ENCODE measurements at regions not wholly inside any gene's neighbourhood (a gene's known extent, or its start where the extent isn't known, plus 50 kb on each side); places are given as distances from the start of the nearest gene placed in this dataset.
"Not testable (repeated sequence)": the region's sequence is repeated elsewhere in the genome, so short reads cannot be mapped to it uniquely, and the experiment has no call there.

- H3K27ac ChIP-seq (ENCODE audit: low read depth, low read length); H3K36me3 ChIP-seq (ENCODE audit: control insufficient read depth in 2 of 4, insufficient read depth in 4 of 4, low read length in 3 of 4); H3K14ac ChIP-seq (ENCODE audit: insufficient read length); H4K5ac ChIP-seq (ENCODE audit: insufficient read length, low read depth, low read length); H2BK15ac ChIP-seq (ENCODE audit: low read length); H3K79me2 ChIP-seq (ENCODE audit: control insufficient read depth in 1 of 2, insufficient read depth in 2 of 2, low read length in 2 of 2); FAIRE-seq; H3K23me2 ChIP-seq (ENCODE audit: low read depth, low read length); H3K4me2 ChIP-seq (ENCODE audit: insufficient read depth in 1 of 2, low read depth in 2 of 2, low read length in 2 of 2); H3K9ac ChIP-seq (replicated peaks in 1 of 4; ENCODE audit: extremely low read depth in 1 of 4, low read depth in 3 of 4, low read length in 3 of 4); DNase-seq (ENCODE audit: low read depth in 1 of 2, low spot score in 2 of 2); H3K4me1 ChIP-seq (replicated peaks in 1 of 4; ENCODE audit: control insufficient read depth in 3 of 4, insufficient read depth in 4 of 4, low read length in 3 of 4); H2BK120ac ChIP-seq (replicated peaks; ENCODE audit: low read depth, low read length); H2BK20ac ChIP-seq (ENCODE audit: low read length); POLR2A ChIA-PET (ENCODE audit: partially characterized antibody); H3K4ac ChIP-seq (replicated peaks; ENCODE audit: insufficient read length, low read depth, low read length); H4K91ac ChIP-seq (replicated peaks; ENCODE audit: insufficient read length, low read length); H3K4me3 ChIP-seq (ENCODE audit: extremely low read depth in 1 of 4, insufficient read depth in 2 of 4, low read depth in 3 of 4, low read length in 4 of 4); H4K8ac ChIP-seq (ENCODE audit: extremely low read depth, insufficient read depth, low read length); H3K23ac ChIP-seq (ENCODE audit: insufficient read length); CTCF ChIA-PET (ENCODE audit: partially characterized antibody); H3K18ac ChIP-seq (ENCODE audit: extremely low read depth, low read length); H4K20me1 ChIP-seq (replicated peaks in 1 of 2; ENCODE audit: control insufficient read depth in 1 of 2, insufficient read depth in 2 of 2, low read length in 2 of 2); H3K56ac ChIP-seq (replicated peaks; ENCODE audit: insufficient read length, low read depth, low read length); H2BK5ac ChIP-seq (ENCODE audit: low read depth, low read length); H3K27me3 ChIP-seq (replicated peaks in 1 of 4; ENCODE audit: control insufficient read depth in 3 of 4, extremely low read depth in 1 of 4, insufficient read depth in 3 of 4, low read length in 3 of 4); H2AK5ac ChIP-seq (ENCODE audit: low read depth, low read length); H3K9me3 ChIP-seq (ENCODE audit: insufficient read depth in 2 of 2, low read depth in 1 of 2, low read length in 1 of 2); H2BK12ac ChIP-seq (ENCODE audit: low read depth, low read length); H3K79me1 ChIP-seq (ENCODE audit: low read depth, low read length); H2AFZ ChIP-seq (ENCODE audit: low read length): not testable (repeated sequence)
- WGBS, 2 experiments (ENCODE audit: extremely low coverage in 1 of 2, insufficient coverage in 1 of 2, insufficient read length in 1 of 2, insufficient replicate concordance in 2 of 2, low coverage in 1 of 2, low lambda C conversion rate in 2 of 2, missing lambda C conversion rate in 1 of 2) = 85% methylated on average over 10 of the region's 10 CpGs; no CpG with 5 or more reads in 1 of the 2 experiments
These were observed 64.2 kb upstream of the RBM24 start for GRCh38 chr6:17216972-17217371.
